HEK293 (cell line): ENCODE measurements at regions not wholly inside any gene's neighbourhood (a gene's known extent, or its start where the extent isn't known, plus 50 kb on each side); places are given as distances from the start of the nearest gene placed in this dataset.

Source experiments
- CTCF ChIA-PET: fragments of 350-600 bp; formaldehyde crosslinking; extraction: SDS; loops from one replicate; lab custom pipeline; 2021; ENCODE audit warnings: antibody characterized with exemption; lab: Yijun Ruan, JAX
- POLR2A ChIA-PET: fragments of 300-600 bp; formaldehyde crosslinking; extraction: SDS; loops from one replicate; lab custom pipeline; 2020; ENCODE audit warnings: antibody characterized with exemption, inconsistent platforms; lab: Yijun Ruan, JAX
- H3K27ac ChIP-seq: fragments of 200-500 bp; sonication (Bioruptor generic); 2 replicates; pipeline ENCODE4 v1.5.1; 2014; ENCODE audit warnings: low read depth, low read length, control low read depth, inconsistent platforms; ENCODE audit errors: extremely low read depth
- H3K36me3 ChIP-seq, 2 experiments: fragments of 200-500 bp in 1 of 2; sonication (Bioruptor generic) in 1 of 2; 1 replicate in 1 of 2; 2 replicates in 1 of 2; pipeline ENCODE4 v1.5.1; 2014 to 2017; ENCODE audit warnings: inconsistent platforms in 2 of 2, low read length in 2 of 2; ENCODE audit not compliant: control insufficient read depth in 2 of 2, insufficient read depth in 1 of 2
- H3K4me1 ChIP-seq: fragments of 200-500 bp; sonication (Bioruptor generic); 2 replicates; pipeline ENCODE4 v1.5.1; 2014; ENCODE audit warnings: mild to moderate bottlenecking, low read length, inconsistent platforms; ENCODE audit not compliant: control insufficient read depth, insufficient read depth
- H3K4me3 ChIP-seq: 2 replicates; pipeline ENCODE4 v1.5.1; 2011; ENCODE audit warnings: low read depth, mild to moderate bottlenecking, control low read depth, low read length, moderate library complexity
- H3K9me3 ChIP-seq: fragments of 200-500 bp; sonication (Bioruptor generic); 2 replicates; pipeline ENCODE4 v1.5.1; 2014; ENCODE audit warnings: low read depth, low read length, inconsistent platforms; ENCODE audit not compliant: control insufficient read depth, insufficient read depth
- ATF2 ChIP-seq: fragments of 450-650 bp; formaldehyde crosslinking; IDR thresholded peaks from 2 replicates; pipeline ENCODE4 v1.5.1; 2016; ENCODE audit warnings: missing biosample characterization, missing genetic modification characterization, low read depth
- BCL11B ChIP-seq: fragments of 450-650 bp; formaldehyde crosslinking; IDR thresholded peaks from 2 replicates; pipeline ENCODE4 v1.5.1; 2016; ENCODE audit warnings: low read depth, missing biosample characterization, missing genetic modification characterization
- GLIS2 ChIP-seq: fragments of 450-650 bp; formaldehyde crosslinking; IDR thresholded peaks from 2 replicates; pipeline ENCODE4 v1.5.1; 2016; ENCODE audit warnings: missing biosample characterization, missing genetic modification characterization
- KLF1 ChIP-seq: fragments of 450-650 bp; formaldehyde crosslinking; IDR thresholded peaks from 2 replicates; pipeline ENCODE4 v1.5.1; 2016; ENCODE audit warnings: missing biosample characterization, missing genetic modification characterization
- MEIS1 ChIP-seq: sonication (generic); formaldehyde crosslinking; IDR thresholded peaks from 2 replicates; pipeline ENCODE4 v1.8.1; 2022; ENCODE audit warnings: missing genetic modification reagents, mild to moderate bottlenecking, borderline replicate concordance
- PRDM2 ChIP-seq: fragments of 450-650 bp; formaldehyde crosslinking; IDR thresholded peaks from 2 replicates; pipeline ENCODE4 v1.5.1; 2016; ENCODE audit warnings: missing biosample characterization, missing genetic modification characterization, borderline replicate concordance
- RBAK ChIP-seq: fragments of 450-650 bp; formaldehyde crosslinking; IDR thresholded peaks from 2 replicates; pipeline ENCODE4 v1.5.1; 2016; ENCODE audit warnings: missing biosample characterization, missing genetic modification characterization
- REPIN1 ChIP-seq: fragments of 450-650 bp; formaldehyde crosslinking; IDR thresholded peaks from 2 replicates; pipeline ENCODE4 v1.5.1; 2017; ENCODE audit warnings: missing biosample characterization, missing genetic modification characterization, low read depth
- SP7 ChIP-seq: fragments of 450-650 bp; formaldehyde crosslinking; IDR thresholded peaks from 2 replicates; pipeline ENCODE4 v1.5.1; 2016; ENCODE audit warnings: missing biosample characterization, missing genetic modification characterization
- TCF7L2 ChIP-seq: IDR thresholded peaks from 2 replicates; pipeline ENCODE4 v1.6.1; 2011; ENCODE audit warnings: low read depth, mild to moderate bottlenecking, inconsistent platforms, low read length, moderate library complexity, borderline replicate concordance
- ZNF175 ChIP-seq: fragments of 450-650 bp; formaldehyde crosslinking; IDR thresholded peaks from 2 replicates; pipeline ENCODE4 v1.5.1; 2016; ENCODE audit warnings: missing biosample characterization, missing genetic modification characterization
- ZNF280C ChIP-seq: fragments of 450-650 bp; formaldehyde crosslinking; IDR thresholded peaks from 2 replicates; pipeline ENCODE4 v1.5.1; 2016; ENCODE audit warnings: missing biosample characterization, missing genetic modification characterization
- ZNF311 ChIP-seq: fragments of 450-650 bp; formaldehyde crosslinking; IDR thresholded peaks from 2 replicates; pipeline ENCODE4 v1.5.1; 2017; ENCODE audit warnings: missing biosample characterization, missing genetic modification characterization, borderline replicate concordance
- ZNF341 ChIP-seq: fragments of 450-650 bp; formaldehyde crosslinking; IDR thresholded peaks from 2 replicates; pipeline ENCODE4; 2016; ENCODE audit warnings: low read depth, missing biosample characterization, missing genetic modification characterization
- ZNF354C ChIP-seq: fragments of 450-650 bp; formaldehyde crosslinking; IDR thresholded peaks from 2 replicates; pipeline ENCODE4 v1.5.1; 2016; ENCODE audit warnings: missing biosample characterization, missing genetic modification characterization, low read depth, borderline replicate concordance
- ZNF514 ChIP-seq: fragments of 450-650 bp; formaldehyde crosslinking; IDR thresholded peaks from 2 replicates; pipeline ENCODE4 v1.5.1; 2016; ENCODE audit warnings: missing biosample characterization, missing genetic modification characterization
- ZNF544 ChIP-seq: fragments of 450-650 bp; formaldehyde crosslinking; IDR thresholded peaks from 2 replicates; pipeline ENCODE4 v1.5.0; 2017; ENCODE audit warnings: missing biosample characterization, missing genetic modification characterization
- ZNF571 ChIP-seq: fragments of 450-650 bp; formaldehyde crosslinking; IDR thresholded peaks from 2 replicates; pipeline ENCODE4 v1.5.0; 2017; ENCODE audit warnings: missing biosample characterization, missing genetic modification characterization
- ZNF621 ChIP-seq: fragments of 450-650 bp; formaldehyde crosslinking; IDR thresholded peaks from 2 replicates; pipeline ENCODE4 v1.5.1; 2017; ENCODE audit warnings: missing biosample characterization, missing genetic modification characterization
- ZNF701 ChIP-seq: fragments of 450-650 bp; formaldehyde crosslinking; IDR thresholded peaks from 2 replicates; pipeline ENCODE4 v1.5.1; 2016; ENCODE audit warnings: missing biosample characterization, missing genetic modification characterization
- ZNF768 ChIP-seq: fragments of 450-650 bp; formaldehyde crosslinking; IDR thresholded peaks from 2 replicates; pipeline ENCODE4 v1.5.1; 2018; ENCODE audit warnings: missing biosample characterization, mild to moderate bottlenecking, missing genetic modification characterization

GRCh38 chr4:156422576-156422975, 468.9 kb upstream of the CTSO start:
- H3K36me3 ChIP-seq, result no peaks in the 10 kb centered on the region
- H3K4me1 ChIP-seq, result no peaks in the 10 kb centered on the region
- ChIA-PET CTCF (no interaction called here), POLR2A (no interaction called here)
- no peaks in the 10 kb centered on the region for H3K9me3 ChIP-seq
- H3K4me3 ChIP-seq, result no peak overlapping the region
- TF ChIP-seq ZNF311 (tag by site-specific recombination), result no peak
- no peak for TF ChIP-seq ATF2 (tag by site-specific recombination)
- TF ChIP-seq ZNF621 (tag by site-specific recombination), result no peak
- no peak for TF ChIP-seq ZNF514
- TF ChIP-seq ZNF280C, result no peak
- TF ChIP-seq RBAK (tag by site-specific recombination), result no peak
- TF ChIP-seq ZNF544 (tag by site-specific recombination), result no peak
- no peak for TF ChIP-seq KLF1 (tag by site-specific recombination)
- no peak for TF ChIP-seq ZNF354C
- no peak for TF ChIP-seq ZNF768
- H3K27ac ChIP-seq, result no peak overlapping the region

- CTCF ChIA-PET, result interaction anchor here (0.5 kb wide), 1 partner anchor 467 kb away, joined by 3 read pairs; no protein-coding TSS in a partner anchor
- Histone ChIP-seq H3K36me3 (no peaks in the 10 kb centered on the region), H3K4me3 (no peak overlapping the region), H3K4me1 (no peaks in the 10 kb centered on the region), H3K9me3 (no peaks in the 10 kb centered on the region), H3K27ac (no peak overlapping the region)
- POLR2A ChIA-PET, result no interaction called here
- TF ChIP-seq GLIS2 (tag by site-specific recombination), result no peak
- no peak for TF ChIP-seq TCF7L2
- no peak for TF ChIP-seq BCL11B
- TF ChIP-seq KLF1 (tag by site-specific recombination), result no peak
Measured at GRCh38 chr4:156420623-156421022, 467.0 kb upstream of the CTSO start.

GRCh38 chr4:156419080-156419685, 465.5 kb upstream of the CTSO start:
- POLR2A ChIA-PET, result no interaction called here
- no peaks in the 10 kb centered on the region for H3K9me3 ChIP-seq
- H3K4me3 ChIP-seq, result no peak overlapping the region
- H3K27ac ChIP-seq, result no peak overlapping the region
- H3K36me3 ChIP-seq, result no peaks in the 10 kb centered on the region
- CTCF ChIA-PET, result no interaction called here
- H3K4me1 ChIP-seq, result no peaks in the 10 kb centered on the region
- no peak for TF ChIP-seq ZNF341 (tag by site-specific recombination)
- no peak for TF ChIP-seq BCL11B
- TF ChIP-seq SP7, result no peak
- no peak for TF ChIP-seq MEIS1 (CRISPR knock-in tag)
- no peak for TF ChIP-seq ZNF175 (tag by site-specific recombination)
- no peak for TF ChIP-seq ZNF701 (tag by site-specific recombination)
- no peak for TF ChIP-seq ZNF571
- TF ChIP-seq PRDM2 (tag by site-specific recombination), result no peak
- no peak for TF ChIP-seq REPIN1 (tag by site-specific recombination)
- no peak for TF ChIP-seq ZNF311 (tag by site-specific recombination)
